H1 (cell line): ENCODE measurements at regions not wholly inside any gene's neighbourhood (a gene's known extent, or its start where the extent isn't known, plus 50 kb on each side); places are given as distances from the start of the nearest gene placed in this dataset.

Experiments used
- BACH1 ChIP-seq: IDR thresholded peaks from 2 replicates; pipeline ENCODE4 v1.6.1; 2012; ENCODE audit warnings: low read length, improper control_type of control experiment
- SUZ12 ChIP-seq: fragments of 200-600 bp; sonication (generic); IDR thresholded peaks from 2 replicates; pipeline ENCODE4 v1.6.1; 2012; ENCODE audit warnings: mild to moderate bottlenecking, inconsistent platforms, low read length, moderate library complexity, mixed read lengths
- TAF1 ChIP-seq: IDR thresholded peaks from 2 replicates; pipeline ENCODE4 v1.6.1; 2011; ENCODE audit warnings: mild to moderate bottlenecking, low read depth, low read length
- TF ChIP-seq, protein P1 (sequence below), 3 experiments: IDR thresholded peaks; 1 replicate in 2 of 3; 2 replicates in 1 of 3; pipeline versions ENCODE4 v1.5.1 to v1.6.1; 2011; ENCODE audit warnings: low read length in 3 of 3, mild to moderate bottlenecking in 3 of 3, inconsistent platforms in 2 of 3, low read depth in 1 of 3, moderate library complexity in 1 of 3; ENCODE audit not compliant: insufficient read depth in 1 of 3; ENCODE audit errors: control extremely low read depth in 1 of 3

DNA sequence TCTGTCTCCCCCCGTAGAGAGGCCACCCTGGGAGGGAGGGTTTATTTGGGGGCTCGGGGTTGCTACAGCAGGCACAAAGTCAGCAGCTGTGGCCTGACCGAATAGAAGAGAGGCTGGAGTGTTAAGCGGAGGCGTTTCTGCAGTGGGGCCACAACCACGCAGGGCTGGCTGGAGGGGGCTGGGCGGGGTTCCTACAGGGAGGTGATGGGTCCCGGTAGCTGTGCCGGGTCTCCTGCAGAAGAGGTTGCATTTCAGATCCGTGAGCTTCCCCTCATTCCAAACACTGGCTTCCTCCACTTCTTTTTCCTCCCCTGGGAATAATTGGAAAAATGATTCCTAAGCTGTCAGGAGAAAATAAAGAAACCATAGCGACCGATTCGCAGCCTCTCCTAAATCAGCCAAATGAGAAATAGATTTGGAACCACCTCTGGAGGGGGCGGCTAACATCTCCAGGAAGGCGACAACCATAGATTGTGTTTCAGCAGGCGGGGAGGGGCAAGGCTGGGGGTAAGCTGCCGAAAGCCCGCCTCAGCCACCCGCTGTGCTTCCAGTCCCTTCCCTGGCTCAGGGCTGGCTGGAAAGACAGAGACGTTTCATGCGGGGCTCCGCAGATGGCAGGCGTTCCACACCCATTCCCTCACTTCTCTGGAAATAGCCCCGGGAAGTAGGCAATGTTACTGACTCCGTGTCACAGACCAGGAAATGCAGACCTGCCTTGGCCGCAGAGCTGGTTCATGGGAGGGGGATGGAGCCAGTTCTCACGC is 85.6 kb upstream of the TAF1B start:
- TF ChIP-seq TAF1 (no peak), BACH1 (no peak), SUZ12 (no peak)
- TF ChIP-seq, protein P1, sequence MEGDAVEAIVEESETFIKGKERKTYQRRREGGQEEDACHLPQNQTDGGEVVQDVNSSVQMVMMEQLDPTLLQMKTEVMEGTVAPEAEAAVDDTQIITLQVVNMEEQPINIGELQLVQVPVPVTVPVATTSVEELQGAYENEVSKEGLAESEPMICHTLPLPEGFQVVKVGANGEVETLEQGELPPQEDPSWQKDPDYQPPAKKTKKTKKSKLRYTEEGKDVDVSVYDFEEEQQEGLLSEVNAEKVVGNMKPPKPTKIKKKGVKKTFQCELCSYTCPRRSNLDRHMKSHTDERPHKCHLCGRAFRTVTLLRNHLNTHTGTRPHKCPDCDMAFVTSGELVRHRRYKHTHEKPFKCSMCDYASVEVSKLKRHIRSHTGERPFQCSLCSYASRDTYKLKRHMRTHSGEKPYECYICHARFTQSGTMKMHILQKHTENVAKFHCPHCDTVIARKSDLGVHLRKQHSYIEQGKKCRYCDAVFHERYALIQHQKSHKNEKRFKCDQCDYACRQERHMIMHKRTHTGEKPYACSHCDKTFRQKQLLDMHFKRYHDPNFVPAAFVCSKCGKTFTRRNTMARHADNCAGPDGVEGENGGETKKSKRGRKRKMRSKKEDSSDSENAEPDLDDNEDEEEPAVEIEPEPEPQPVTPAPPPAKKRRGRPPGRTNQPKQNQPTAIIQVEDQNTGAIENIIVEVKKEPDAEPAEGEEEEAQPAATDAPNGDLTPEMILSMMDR (IDR thresholded peaks at IDR 0.05; ENCODE audit: control extremely low read depth in 1 of 3, insufficient read depth in 1 of 3, low read depth in 1 of 3, low read length in 3 of 3): no peak
